HPDE6-E6E7 (cell line): ENCODE measurements at regions not wholly inside any gene's neighbourhood (a gene's known extent, or its start where the extent isn't known, plus 50 kb on each side); places are given as distances from the start of the nearest gene placed in this dataset.

Experiments used
- DNase-seq: peaks from one replicate; pipeline ENCODE4 v3.0.0; 2011; ENCODE audit warnings: missing footprints; ENCODE audit errors: extremely low spot score

- DNase-seq, result no peak
Measured at GRCh38 chrX:20325786-20326388, 59.2 kb upstream of the RPS6KA3 start.

- no peak for DNase-seq
Measured at GRCh38 chrX:20322887-20323286, 56.2 kb upstream of the RPS6KA3 start.

- no peak for DNase-seq
Measured at GRCh38 chrX:20320461-20321159, 53.9 kb upstream of the RPS6KA3 start.

GRCh38 chrX:20319054-20319453, 52.3 kb upstream of the RPS6KA3 start:
- no peak for DNase-seq

GRCh38 chrX:20317873-20318272, 51.2 kb upstream of the RPS6KA3 start:
- DNase-seq, result no peak
